GM12801 (cell line): ENCODE measurements at regions not wholly inside any gene's neighbourhood (a gene's known extent, or its start where the extent isn't known, plus 50 kb on each side); places are given as distances from the start of the nearest gene placed in this dataset.

Experiments
- CTCF ChIP-seq: IDR thresholded peaks from one replicate; pipeline ENCODE4 v1.5.1; 2011; ENCODE audit warnings: control low read depth; ENCODE audit not compliant: insufficient read length; ENCODE audit errors: extremely low read depth

GRCh38 chr12:126369487-126370463, 1304.5 kb downstream of the AACS start:
- no peak for TF ChIP-seq CTCF

GRCh38 chr12:126383506-126383905, 1318.3 kb downstream of the AACS start:
- no peak for TF ChIP-seq CTCF

- no peak for TF ChIP-seq CTCF
Measured at GRCh38 chr12:126384026-126384564, 1318.9 kb downstream of the AACS start.

DNA sequence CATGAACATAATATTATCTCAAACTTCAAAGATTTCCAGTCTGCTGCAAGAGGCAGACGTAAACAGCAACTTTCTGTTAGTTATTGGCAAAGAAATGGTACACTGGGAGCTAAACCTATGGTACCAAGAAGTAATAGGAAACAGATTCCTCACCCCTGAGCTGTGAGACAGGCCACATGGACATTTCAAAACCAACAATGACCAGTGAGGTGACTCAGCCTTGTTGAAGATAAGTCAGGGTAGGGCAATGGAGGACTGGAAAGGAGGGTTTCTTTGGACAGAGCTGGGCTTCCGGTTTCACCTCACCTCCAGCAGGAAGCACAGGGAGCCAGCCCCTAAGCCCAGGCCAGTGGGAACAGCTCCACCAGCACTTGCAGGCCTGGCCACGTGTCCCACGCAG, 1320.5 kb downstream of the AACS start:
- no peak for TF ChIP-seq CTCF

DNA sequence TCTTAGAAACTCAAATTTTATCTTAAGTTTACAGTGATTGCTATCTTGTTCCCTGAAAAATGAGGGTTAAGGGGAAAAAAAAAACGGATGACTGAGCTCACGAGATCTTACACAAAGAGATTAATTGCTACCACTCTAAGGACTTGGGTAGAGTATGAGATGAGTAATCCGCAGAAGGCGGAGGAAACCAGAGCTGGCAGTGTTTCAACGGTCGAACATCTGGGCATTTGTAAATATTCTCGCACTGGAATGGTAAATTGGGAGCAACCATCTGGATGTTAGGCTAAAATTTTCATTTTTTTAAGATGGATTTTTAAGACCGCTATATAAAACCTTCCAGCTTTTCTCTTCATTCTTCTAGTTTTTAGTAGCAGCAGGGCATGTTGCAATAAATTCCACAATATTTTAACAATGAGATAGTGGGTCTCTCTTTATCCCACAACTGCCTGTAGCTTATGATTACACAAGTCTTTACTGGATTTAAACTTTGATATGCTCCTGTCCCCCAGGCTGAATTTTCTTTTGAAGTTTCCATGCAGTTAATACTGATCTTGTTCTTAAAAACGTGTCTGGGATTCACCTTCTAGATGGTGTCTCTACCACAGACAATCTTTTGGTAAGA, 1324.1 kb downstream of the AACS start:
- no peak for TF ChIP-seq CTCF

GRCh38 chr12:126389961-126390360, 1324.7 kb downstream of the AACS start:
- no peak for TF ChIP-seq CTCF

GRCh38 chr12:126390969-126391566, 1325.8 kb downstream of the AACS start:
- TF ChIP-seq CTCF: no peak
